Sigmoid colon (tissue), 3 donors: ENCODE measurements at regions not wholly inside any gene's neighbourhood (a gene's known extent, or its start where the extent isn't known, plus 50 kb on each side); places are given as distances from the start of the nearest gene placed in this dataset.

Experiments
- CTCF ChIP-seq, 4 experiments: fragments of 450-650 bp in 3 of 4; fragments of 200-600 bp in 1 of 4; IDR thresholded peaks; one replicate each; pipeline ENCODE4 v1.5.1; 2016 to 2019; ENCODE audit warnings: antibody characterized with exemption in 4 of 4, mild to moderate bottlenecking in 3 of 4, moderate library complexity in 2 of 4
- POLR2A ChIP-seq, 2 donors: fragments of 450-650 bp; IDR thresholded peaks; one replicate each; pipeline ENCODE4 v1.6.1; 2016; ENCODE audit warnings: antibody characterized with exemption in 2 of 2, mild to moderate bottlenecking in 2 of 2, moderate library complexity in 2 of 2

GRCh38 chr20:24722586-24722985, 226.5 kb upstream of the CST7 start:
- TF ChIP-seq POLR2A (IDR thresholded peaks at IDR 0.05) (no peak), CTCF (IDR thresholded peaks at IDR 0.05) (no peak)
